ENCODE measurements at regions not wholly inside any gene's neighbourhood (a gene's known extent, or its start where the extent isn't known, plus 50 kb on each side); places are given as distances from the start of the nearest gene placed in this dataset.
"Not testable (repeated sequence)": the region's sequence is repeated elsewhere in the genome, so short reads cannot be mapped to it uniquely, and the experiment has no call there.

- H3K4me2 ChIP-seq (ENCODE audit: low read length) = no peak overlapping the region
- no peak overlapping the region for H3K4ac ChIP-seq (ENCODE audit: low read depth, low read length)
- no peak overlapping the region for H2AK5ac ChIP-seq (ENCODE audit: low read length)
- no peak overlapping the region for H3K9ac ChIP-seq (ENCODE audit: low read length)
- no peak overlapping the region for H4K8ac ChIP-seq (ENCODE audit: low read depth, low read length)
- no peaks in the 10 kb centered on the region for H3K9me3 ChIP-seq (ENCODE audit: insufficient read depth, low read depth, low read length)
- H2BK12ac ChIP-seq (ENCODE audit: low read length) = no peak overlapping the region
- H3K27ac ChIP-seq (ENCODE audit: low read depth, low read length) = no peak overlapping the region
- H2BK120ac ChIP-seq (ENCODE audit: insufficient read depth, low read length, poor library complexity) = no peak overlapping the region
- no peak overlapping the region for H4K12ac ChIP-seq (ENCODE audit: low read depth, low read length)
- no peaks in the 10 kb centered on the region for H3K4me1 ChIP-seq (ENCODE audit: control insufficient read depth in 1 of 2, insufficient read depth in 2 of 2, low read length in 2 of 2)
- H3K36me3 ChIP-seq (ENCODE audit: control insufficient read depth in 1 of 2, insufficient read depth in 2 of 2, low read length in 2 of 2) = no peaks in the 10 kb centered on the region
- no peaks in the 10 kb centered on the region for H3K79me1 ChIP-seq (ENCODE audit: low read length)
- H2BK5ac ChIP-seq (ENCODE audit: low read depth, low read length, poor library complexity) = no peak overlapping the region
- H3K27me3 ChIP-seq (ENCODE audit: insufficient read depth, low read length) = no peaks in the 10 kb centered on the region
- WGBS (ENCODE audit: extremely low coverage, insufficient coverage, insufficient read length) = no CpG with 5 or more reads among the region's 5 CpGs
- no peak for DNase-seq
- no peak overlapping the region for H3K18ac ChIP-seq (ENCODE audit: low read length)
- no peak overlapping the region for H2AFZ ChIP-seq (ENCODE audit: insufficient read depth, low read length, poor library complexity)
- H3K4me3 ChIP-seq (ENCODE audit: low read depth, low read length) = no peak overlapping the region
- H3K23ac ChIP-seq (ENCODE audit: low read length) = no peak overlapping the region
- no peak overlapping the region for H4K91ac ChIP-seq (ENCODE audit: low read depth, low read length)
- no peaks in the 10 kb centered on the region for H3K79me2 ChIP-seq (ENCODE audit: control insufficient read depth, insufficient read depth, low read length, poor library complexity)
- no peak overlapping the region for H3K14ac ChIP-seq (ENCODE audit: low read length)
These were observed 161.7 kb downstream of the SMARCA1 start for GRCh38 chrX:129361576-129361975.

GRCh38 chrX:129360175-129360574 lies 163.1 kb downstream of the SMARCA1 start:
- Histone ChIP-seq H2AK5ac (ENCODE audit: low read length) (no peak overlapping the region), H4K12ac (ENCODE audit: low read depth, low read length) (no peak overlapping the region), H3K18ac (ENCODE audit: low read length) (no peak overlapping the region), H3K14ac (ENCODE audit: low read length) (no peak overlapping the region), H3K36me3 (ENCODE audit: control insufficient read depth in 1 of 2, insufficient read depth in 2 of 2, low read length in 2 of 2) (no peaks in the 10 kb centered on the region), H2AFZ (ENCODE audit: insufficient read depth, low read length, poor library complexity) (no peak overlapping the region), H3K4ac (ENCODE audit: low read depth, low read length) (no peak overlapping the region), H2BK5ac (ENCODE audit: low read depth, low read length, poor library complexity) (no peak overlapping the region), H3K23ac (ENCODE audit: low read length) (no peak overlapping the region), H3K79me1 (ENCODE audit: low read length) (no peaks in the 10 kb centered on the region), H2BK120ac (ENCODE audit: insufficient read depth, low read length, poor library complexity) (no peak overlapping the region), H3K27me3 (ENCODE audit: insufficient read depth, low read length) (no peaks in the 10 kb centered on the region), H4K91ac (ENCODE audit: low read depth, low read length) (no peak overlapping the region), H3K4me1 (ENCODE audit: control insufficient read depth in 1 of 2, insufficient read depth in 2 of 2, low read length in 2 of 2) (no peaks in the 10 kb centered on the region), H3K9ac (ENCODE audit: low read length) (no peak overlapping the region), H3K9me3 (ENCODE audit: insufficient read depth, low read depth, low read length) (no peaks in the 10 kb centered on the region), H3K4me2 (ENCODE audit: low read length) (no peak overlapping the region), H4K8ac (ENCODE audit: low read depth, low read length) (no peak overlapping the region), H2BK12ac (ENCODE audit: low read length) (no peak overlapping the region), H3K79me2 (ENCODE audit: control insufficient read depth, insufficient read depth, low read length, poor library complexity) (no peaks in the 10 kb centered on the region), H3K4me3 (ENCODE audit: low read depth, low read length) (no peak overlapping the region), H3K27ac (ENCODE audit: low read depth, low read length) (no peak overlapping the region)
- DNase-seq = peak; percentile 8 to 75
- WGBS (ENCODE audit: extremely low coverage, insufficient coverage, insufficient read length) = no CpG with 5 or more reads among the region's 5 CpGs

GRCh38 chrX:129359269-129359668 lies 164.0 kb downstream of the SMARCA1 start:
- no peak overlapping the region for H3K18ac ChIP-seq (ENCODE audit: low read length)

GRCh38 chrX:129357428-129357827 lies 165.9 kb downstream of the SMARCA1 start:
- H3K27ac ChIP-seq (ENCODE audit: low read depth, low read length); H2BK5ac ChIP-seq (ENCODE audit: low read depth, low read length, poor library complexity); H3K4ac ChIP-seq (ENCODE audit: low read depth, low read length); H3K9me3 ChIP-seq (ENCODE audit: insufficient read depth, low read depth, low read length); H2AFZ ChIP-seq (ENCODE audit: insufficient read depth, low read length, poor library complexity); H3K4me3 ChIP-seq (ENCODE audit: low read depth, low read length); H3K18ac ChIP-seq (ENCODE audit: low read length); H3K4me1 ChIP-seq (ENCODE audit: control insufficient read depth in 1 of 2, insufficient read depth in 2 of 2, low read length in 2 of 2); H3K79me1 ChIP-seq (ENCODE audit: low read length); H4K8ac ChIP-seq (ENCODE audit: low read depth, low read length); H3K36me3 ChIP-seq (ENCODE audit: control insufficient read depth in 1 of 2, insufficient read depth in 2 of 2, low read length in 2 of 2); H2BK12ac ChIP-seq (ENCODE audit: low read length); H2AK5ac ChIP-seq (ENCODE audit: low read length); H3K9ac ChIP-seq (ENCODE audit: low read length); H3K23ac ChIP-seq (ENCODE audit: low read length); H3K27me3 ChIP-seq (ENCODE audit: insufficient read depth, low read length); H3K14ac ChIP-seq (ENCODE audit: low read length); H4K12ac ChIP-seq (ENCODE audit: low read depth, low read length); H2BK120ac ChIP-seq (ENCODE audit: insufficient read depth, low read length, poor library complexity); H4K91ac ChIP-seq (ENCODE audit: low read depth, low read length); H3K4me2 ChIP-seq (ENCODE audit: low read length); DNase-seq; H3K79me2 ChIP-seq (ENCODE audit: control insufficient read depth, insufficient read depth, low read length, poor library complexity): not testable (repeated sequence)
- WGBS (ENCODE audit: extremely low coverage, insufficient coverage, insufficient read length) = no CpG with 5 or more reads among the region's 4 CpGs

More at GRCh38 chrX:129359269-129359668, 164.0 kb downstream of the SMARCA1 start:
- Histone ChIP-seq H3K9ac (ENCODE audit: low read length) (no peak overlapping the region), H3K79me2 (ENCODE audit: control insufficient read depth, insufficient read depth, low read length, poor library complexity) (no peaks in the 10 kb centered on the region), H3K4me3 (ENCODE audit: low read depth, low read length) (no peak overlapping the region), H3K14ac (ENCODE audit: low read length) (no peak overlapping the region), H3K23ac (ENCODE audit: low read length) (no peak overlapping the region), H4K91ac (ENCODE audit: low read depth, low read length) (no peak overlapping the region), H3K36me3 (ENCODE audit: control insufficient read depth in 1 of 2, insufficient read depth in 2 of 2, low read length in 2 of 2) (no peaks in the 10 kb centered on the region), H3K9me3 (ENCODE audit: insufficient read depth, low read depth, low read length) (no peaks in the 10 kb centered on the region), H3K4ac (ENCODE audit: low read depth, low read length) (no peak overlapping the region), H2BK5ac (ENCODE audit: low read depth, low read length, poor library complexity) (no peak overlapping the region), H3K79me1 (ENCODE audit: low read length) (no peaks in the 10 kb centered on the region), H3K4me2 (ENCODE audit: low read length) (no peak overlapping the region), H2BK12ac (ENCODE audit: low read length) (no peak overlapping the region), H3K27ac (ENCODE audit: low read depth, low read length) (no peak overlapping the region), H4K12ac (ENCODE audit: low read depth, low read length) (no peak overlapping the region), H2AFZ (ENCODE audit: insufficient read depth, low read length, poor library complexity) (no peak overlapping the region), H2AK5ac (ENCODE audit: low read length) (no peak overlapping the region), H2BK120ac (ENCODE audit: insufficient read depth, low read length, poor library complexity) (no peak overlapping the region), H3K27me3 (ENCODE audit: insufficient read depth, low read length) (no peaks in the 10 kb centered on the region), H3K4me1 (ENCODE audit: control insufficient read depth in 1 of 2, insufficient read depth in 2 of 2, low read length in 2 of 2) (no peaks in the 10 kb centered on the region), H4K8ac (ENCODE audit: low read depth, low read length) (no peak overlapping the region)
- DNase-seq = no peak
- 68% methylated on average over 1 of the region's 2 CpGs for WGBS (ENCODE audit: extremely low coverage, insufficient coverage, insufficient read length)
